HG02870 (cell line): ENCODE measurements at regions not wholly inside any gene's neighbourhood (a gene's known extent, or its start where the extent isn't known, plus 50 kb on each side); places are given as distances from the start of the nearest gene placed in this dataset.
"Not testable (repeated sequence)": the region's sequence is repeated elsewhere in the genome, so short reads cannot be mapped to it uniquely, and the experiment has no call there.

Experiments
- ATAC-seq: cut with Tn5 transposase; IDR thresholded peaks from one replicate; pipeline ENCODE4 v1.9.1; 2021; ENCODE audit warnings: mild to moderate bottlenecking, moderate library complexity; ENCODE audit not compliant: unreplicated experiment

DNA sequence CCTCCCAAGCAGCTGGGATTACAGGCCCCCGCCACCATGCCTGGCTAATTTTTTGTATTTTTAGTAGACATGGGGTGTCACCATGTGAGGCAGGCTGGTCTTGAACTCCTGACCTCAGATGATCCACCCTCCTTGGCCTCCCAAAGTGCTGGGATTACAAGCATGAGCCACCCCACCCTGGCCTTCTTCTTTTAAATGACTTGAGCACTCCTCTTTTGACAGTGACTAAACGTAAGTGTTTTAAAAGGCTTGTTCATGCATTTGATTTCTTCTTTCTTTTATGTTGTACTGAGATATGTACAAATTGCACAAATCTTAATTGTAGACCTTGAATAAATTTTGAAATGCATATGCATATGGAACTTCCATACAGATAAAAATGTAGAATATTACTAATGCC lies 337.9 kb downstream of the CETN3 start:
- ATAC-seq = no peak

DNA sequence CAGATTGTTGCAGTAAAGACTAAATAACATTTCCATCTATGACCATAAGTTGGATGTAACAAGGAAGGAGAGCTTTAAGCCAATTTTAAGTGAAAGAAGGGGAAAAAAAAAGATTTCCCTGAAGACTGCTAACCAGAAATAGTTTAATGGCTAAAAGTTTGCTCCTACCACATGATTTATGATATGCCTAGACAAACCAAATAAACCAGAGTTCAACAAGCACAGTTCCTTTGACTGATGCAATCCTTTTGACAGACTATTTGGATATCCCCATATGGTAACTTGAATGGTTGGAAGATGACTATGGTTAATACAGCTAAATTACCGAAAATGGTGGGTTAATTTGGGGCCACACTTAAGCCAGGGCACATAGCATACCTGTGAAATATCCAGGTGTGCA lies 338.5 kb downstream of the CETN3 start:
- no peak for ATAC-seq

DNA sequence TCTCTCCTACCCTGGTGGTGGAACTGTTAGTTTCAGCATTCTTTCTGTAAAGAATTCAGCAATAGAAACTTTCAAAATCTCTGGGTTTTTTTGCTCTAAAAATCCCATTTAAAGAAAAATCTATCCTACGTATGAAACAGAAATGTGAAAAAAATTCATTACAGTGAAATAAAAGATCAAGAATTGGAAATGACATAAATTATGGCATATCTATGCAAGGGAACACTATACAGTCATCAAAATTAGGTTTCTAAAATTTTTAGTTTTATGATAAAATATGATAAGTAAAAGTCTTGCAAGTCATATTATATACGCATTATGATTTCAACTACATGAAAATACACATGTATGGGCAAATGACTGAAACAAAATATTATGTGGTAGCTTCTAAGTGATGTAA lies 342.6 kb downstream of the CETN3 start:
- ATAC-seq = no peak

DNA sequence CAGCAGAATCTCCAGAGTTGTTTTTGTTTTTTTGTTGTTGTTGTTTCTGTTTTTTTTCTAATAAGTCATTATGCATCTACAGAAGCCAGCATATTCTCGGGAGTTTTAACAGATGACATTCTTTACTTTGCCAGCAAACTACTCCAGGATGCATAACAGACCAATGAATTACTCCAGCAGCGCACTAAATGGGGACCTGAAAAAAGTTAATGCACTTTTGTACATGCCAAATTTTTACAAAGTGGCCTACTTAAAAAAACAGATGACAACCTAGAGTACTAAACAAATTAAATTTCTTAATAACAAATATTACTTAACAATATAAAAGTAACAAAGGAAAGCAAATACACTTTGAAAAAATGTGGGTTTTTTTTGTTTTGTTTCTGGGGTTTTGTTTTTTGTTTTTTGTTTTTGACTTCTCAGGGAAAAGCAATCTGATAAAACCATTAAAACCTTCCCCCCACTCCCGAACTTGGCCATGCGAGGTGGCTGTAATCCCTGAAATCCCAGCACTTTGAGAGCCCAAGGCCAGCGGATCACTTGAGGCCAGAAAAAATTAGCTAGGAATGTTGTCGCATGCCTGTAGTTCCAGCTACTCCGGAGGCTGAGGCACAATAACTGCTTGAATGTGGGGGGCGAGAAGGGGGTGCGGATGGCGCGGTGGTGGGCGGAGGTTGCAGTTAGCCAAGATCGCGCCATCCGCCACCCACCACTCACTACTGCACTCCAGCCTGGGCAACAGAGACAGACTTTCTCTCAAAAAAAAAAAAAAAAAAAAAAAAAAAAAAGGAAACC lies 352.4 kb downstream of the CETN3 start:
- ATAC-seq = no peak

DNA sequence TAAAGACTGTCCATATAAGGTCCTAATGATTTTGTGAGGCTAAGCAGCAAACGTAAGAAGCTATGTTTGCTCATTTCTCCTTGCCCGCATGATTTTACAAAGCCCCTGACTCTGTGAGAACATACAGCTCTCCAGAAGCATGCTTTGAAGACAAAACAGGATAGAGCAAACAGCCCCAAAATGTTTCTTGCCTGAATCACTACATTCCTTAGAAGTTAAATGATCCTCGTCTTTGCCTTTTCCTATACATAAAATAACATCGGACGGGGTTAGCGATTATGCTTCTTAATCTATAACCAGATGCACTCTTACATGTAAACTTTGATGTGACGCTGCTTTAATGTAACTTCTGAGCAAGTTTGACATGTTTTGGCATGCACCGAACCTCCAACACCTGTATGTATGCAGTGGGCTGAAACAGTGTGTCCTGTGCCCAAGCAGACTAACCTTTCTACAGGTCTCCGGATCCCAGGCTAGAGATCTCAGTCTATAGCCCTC lies 353.7 kb downstream of the CETN3 start:
- no peak for ATAC-seq

- no peak for ATAC-seq
These were observed 354.9 kb downstream of the CETN3 start for GRCh38 chr5:90054612-90055011.

DNA sequence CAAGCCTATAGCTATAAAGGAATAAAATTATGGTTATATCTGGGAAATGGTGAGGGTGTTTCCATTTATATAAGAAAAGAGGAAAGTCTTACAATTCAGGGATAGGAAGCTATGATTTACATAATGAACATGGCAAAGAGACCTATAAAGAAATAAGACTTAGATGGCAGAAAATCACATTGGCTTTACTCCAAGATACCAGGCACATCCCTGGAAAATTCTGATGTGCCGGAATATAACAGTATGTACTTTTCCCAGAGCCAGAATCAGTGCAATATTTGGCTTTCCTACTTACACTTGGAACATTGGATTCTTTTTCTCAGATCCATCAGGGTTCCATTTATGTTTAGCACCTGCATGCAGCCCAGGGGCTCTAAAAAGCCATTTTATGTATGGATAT lies 357.8 kb downstream of the CETN3 start:
- ATAC-seq = no peak

DNA sequence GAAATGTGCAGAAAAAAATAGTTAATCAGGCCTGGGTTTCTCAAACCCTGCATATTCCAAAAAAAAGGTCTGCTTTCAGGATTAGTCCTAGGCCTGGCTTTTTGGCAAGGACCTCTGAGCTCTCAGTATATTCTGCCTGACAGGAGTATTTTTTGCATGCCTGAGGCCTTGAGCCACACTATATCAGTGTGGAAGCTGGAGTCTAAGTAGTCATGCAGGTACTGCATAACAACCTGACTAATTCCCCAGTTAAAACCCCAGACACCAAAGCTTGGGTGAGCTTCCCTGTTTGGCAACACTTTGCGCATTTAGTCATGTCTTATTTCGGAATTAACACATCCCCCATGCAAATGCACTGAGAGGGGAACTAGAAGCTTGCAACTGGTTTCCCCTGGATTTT lies 359.5 kb downstream of the CETN3 start:
- ATAC-seq = no peak

DNA sequence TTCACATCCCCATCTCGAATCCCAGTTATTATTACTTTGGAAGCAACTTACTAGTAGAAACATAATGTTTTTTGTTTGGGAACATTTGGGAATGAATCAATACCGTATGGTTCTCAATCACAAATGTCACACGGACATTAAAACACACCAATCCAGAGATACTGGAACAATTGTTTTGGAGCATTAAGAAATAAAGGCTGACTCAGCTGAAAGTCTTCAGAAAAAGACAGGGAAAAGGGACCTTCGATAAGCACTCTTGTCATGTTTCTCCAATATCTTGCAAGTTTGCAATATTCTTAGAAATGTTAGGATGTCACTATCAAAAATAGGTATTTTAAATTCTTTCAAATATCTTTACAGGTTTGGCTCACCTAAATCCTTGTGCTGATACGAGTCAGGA lies 362.4 kb downstream of the CETN3 start:
- ATAC-seq = no peak

DNA sequence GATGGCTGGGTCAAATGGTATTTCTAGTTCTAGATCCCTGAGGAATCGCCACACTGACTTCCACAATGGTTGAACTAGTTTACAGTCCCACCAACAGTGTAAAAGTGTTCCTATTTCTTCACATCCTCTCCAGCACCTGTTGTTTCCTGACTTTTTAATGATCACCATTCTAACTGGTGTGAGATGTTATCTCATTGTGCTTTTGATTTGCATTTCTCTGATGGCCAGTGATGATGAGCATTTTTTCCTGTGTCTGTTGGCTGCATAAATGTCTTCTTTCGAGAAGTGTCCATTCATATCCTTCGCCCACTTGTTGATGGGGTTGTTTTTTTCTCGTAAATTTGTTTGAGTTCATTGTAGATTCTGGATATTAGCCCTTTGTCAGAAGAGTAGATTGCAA lies 369.5 kb downstream of the CETN3 start:
- not testable (repeated sequence) for ATAC-seq

DNA sequence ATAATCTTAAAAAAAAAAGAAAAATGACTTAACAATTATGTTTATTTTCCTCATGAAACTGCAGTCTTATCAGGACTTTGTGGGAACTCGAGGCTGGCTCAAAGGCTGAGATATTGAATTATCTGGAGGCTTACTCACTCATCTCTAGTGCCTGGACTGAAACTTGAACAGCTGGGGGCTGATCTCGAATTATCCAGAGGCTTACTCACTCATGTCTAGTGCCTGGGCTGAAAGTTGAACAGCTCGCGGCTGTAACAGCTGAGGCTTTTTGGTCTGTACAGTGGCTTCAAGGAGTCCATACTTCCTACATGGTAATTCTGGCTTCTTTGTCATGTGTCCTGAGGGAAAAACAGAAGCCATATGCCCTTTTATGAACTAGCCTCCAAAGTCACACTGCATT lies 371.9 kb downstream of the CETN3 start:
- ATAC-seq = no peak

DNA sequence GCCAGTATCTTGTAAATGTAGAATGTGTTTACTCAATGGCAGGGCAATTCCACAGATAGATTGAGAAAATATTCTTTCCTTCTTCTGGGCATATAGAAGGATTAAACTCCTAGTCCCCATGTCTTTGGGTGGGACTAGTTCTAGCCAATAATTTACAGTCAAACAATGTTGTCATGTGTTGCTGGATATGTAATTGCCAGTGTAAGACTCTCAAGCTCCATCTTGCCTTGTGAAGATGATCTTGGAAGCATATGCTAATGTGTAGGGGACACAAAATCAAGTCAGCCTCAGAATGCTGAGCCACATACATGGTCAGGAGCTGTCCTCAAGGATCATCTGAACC lies 386.9 kb downstream of the CETN3 start:
- ATAC-seq = peak; percentile 53

GRCh38 chr5:90022002-90022710 lies 387.4 kb downstream of the CETN3 start:
- ATAC-seq = no peak

DNA sequence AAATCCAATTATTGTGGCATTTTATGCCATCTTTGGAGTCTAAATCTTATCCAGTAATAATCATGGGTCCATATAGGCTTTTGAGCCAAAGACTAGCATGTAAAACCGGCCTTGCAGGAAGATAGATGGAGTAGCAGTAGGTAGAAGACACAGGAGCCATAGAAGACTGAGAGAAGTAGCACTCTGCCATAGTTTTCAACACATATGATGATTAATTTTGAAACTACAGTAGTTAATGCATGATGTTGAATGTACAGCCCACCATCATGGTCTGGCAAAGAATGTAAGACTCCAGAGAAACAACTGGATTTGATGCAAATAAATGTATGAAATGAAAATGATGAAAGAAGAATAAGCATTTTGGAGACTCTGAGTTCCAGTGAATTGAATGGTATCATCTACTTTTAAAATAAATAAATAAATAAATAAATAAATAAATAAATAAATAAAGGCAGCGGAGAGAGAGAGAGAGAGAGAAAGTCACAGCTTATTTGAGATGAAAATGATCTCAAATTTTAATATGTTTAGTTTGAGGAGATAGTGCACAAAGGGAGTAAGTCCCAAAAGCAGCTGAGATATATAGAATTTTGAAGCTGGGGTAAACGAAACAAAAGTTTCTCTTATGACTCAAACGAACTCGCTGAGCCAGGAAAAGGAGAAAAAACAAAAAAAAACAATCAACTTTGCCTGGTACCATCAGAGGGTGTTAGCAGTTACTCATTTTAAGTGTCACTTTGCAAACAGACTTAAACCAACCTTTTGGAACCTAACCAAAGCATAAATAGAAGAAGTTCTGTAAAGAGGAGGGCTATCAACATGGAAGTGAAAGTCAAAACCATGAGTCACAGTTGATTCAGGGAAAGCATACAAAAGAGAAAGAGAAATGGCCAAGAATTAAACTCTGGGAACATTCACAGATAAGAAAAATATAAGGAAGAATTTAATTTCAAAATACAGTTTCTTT lies 388.7 kb downstream of the CETN3 start:
- peak; percentile 90 for ATAC-seq

GRCh38 chr5:90017239-90017638 lies 392.3 kb downstream of the CETN3 start:
- ATAC-seq = no peak

DNA sequence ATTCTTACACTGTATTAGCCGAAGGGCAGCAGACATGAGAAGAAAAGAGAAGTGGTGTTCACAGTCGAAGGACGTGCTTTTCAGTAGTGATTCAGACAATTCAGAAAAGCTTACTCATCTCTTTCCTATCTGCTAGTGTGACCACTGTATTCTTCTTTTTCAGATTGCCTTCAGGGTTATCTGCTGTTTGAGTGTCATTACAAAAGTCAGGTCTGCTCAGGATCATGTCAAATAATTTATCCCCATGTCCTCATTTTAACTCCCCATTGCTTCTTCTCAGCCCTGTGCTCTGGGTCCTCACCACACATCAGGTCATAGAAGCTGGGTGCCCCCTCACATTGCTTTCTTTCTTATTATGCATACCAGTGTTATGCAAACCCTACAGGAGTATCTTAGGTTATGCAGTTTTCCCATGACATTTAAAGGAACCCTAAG lies 394.0 kb downstream of the CETN3 start:
- peak; percentile 88 for ATAC-seq

- peak; percentile 81 for ATAC-seq
These were observed 395.1 kb downstream of the CETN3 start for GRCh38 chr5:90014420-90014819.

GRCh38 chr5:90000351-90000750 lies 409.2 kb downstream of the CETN3 start:
- ATAC-seq = no peak

DNA sequence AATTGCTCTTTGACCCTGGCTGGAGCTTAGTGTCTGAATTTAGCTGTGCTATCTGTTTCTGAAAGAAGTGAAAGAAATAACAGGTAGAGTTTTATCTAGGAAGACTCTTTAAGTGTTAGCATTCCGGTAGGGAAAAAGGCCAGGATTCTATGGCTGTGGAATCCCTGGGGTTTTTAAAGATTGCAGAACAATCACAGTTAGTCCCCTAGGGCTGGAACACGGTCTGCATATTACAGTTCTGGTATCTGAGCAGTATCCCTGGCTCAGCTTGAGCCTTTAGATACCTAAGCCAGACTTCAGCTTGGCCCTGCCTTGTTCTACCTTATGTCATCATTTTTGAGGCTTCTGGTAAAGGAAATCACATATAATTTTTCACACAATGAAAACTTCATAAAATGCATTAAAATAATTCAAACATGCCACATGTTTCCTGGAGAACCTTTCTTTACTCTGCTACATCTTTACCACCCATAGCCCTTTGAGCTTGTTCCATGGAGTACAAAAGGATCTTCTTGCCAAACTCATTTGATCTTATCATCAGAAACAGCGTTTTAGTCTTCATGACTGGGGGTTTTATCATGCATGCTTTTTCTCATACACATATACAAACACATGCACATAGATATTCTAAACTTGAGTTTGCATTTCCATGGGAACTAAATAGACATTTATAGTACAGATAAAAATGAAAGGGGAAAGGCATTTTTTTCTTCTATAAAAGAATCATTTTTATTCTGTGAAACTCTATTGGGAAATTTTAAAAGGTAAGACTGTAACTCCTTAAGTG lies 410.8 kb downstream of the CETN3 start:
- no peak for ATAC-seq

DNA sequence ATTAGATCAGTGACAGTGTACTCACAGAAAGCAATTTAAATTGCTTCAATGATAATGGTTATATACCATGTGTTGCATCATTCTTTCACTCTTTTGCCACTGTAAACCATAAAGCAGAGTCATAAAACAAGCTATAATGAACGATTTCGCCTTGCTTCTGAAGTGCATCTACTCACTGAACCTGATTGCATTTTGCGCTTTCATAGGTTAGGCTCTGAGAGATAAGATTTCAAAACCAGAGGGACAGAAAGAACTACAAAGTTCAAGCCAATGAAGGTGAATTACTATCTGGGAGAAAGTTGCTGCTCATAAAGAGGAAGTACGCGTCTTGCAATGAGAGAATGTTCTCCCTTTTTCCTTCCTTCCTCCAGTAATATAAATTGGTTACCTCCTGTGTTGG lies 412.7 kb downstream of the CETN3 start:
- no peak for ATAC-seq
